NB4 (cell line): ENCODE measurements at regions not wholly inside any gene's neighbourhood (a gene's known extent, or its start where the extent isn't known, plus 50 kb on each side); places are given as distances from the start of the nearest gene placed in this dataset.

Experiments used
- MYC ChIP-seq: IDR thresholded peaks from 2 replicates; pipeline ENCODE4 v1.6.1; 2011; ENCODE audit warnings: low read depth, low read length
- POLR2A ChIP-seq: IDR thresholded peaks from 2 replicates; pipeline ENCODE4 v1.6.1; 2011; ENCODE audit warnings: mild to moderate bottlenecking; ENCODE audit not compliant: insufficient read length; ENCODE audit errors: extremely low read depth
- TF ChIP-seq, protein P1 (sequence below): IDR thresholded peaks from one replicate; pipeline ENCODE4 v1.5.1; 2012; ENCODE audit warnings: low read depth, low read length

DNA sequence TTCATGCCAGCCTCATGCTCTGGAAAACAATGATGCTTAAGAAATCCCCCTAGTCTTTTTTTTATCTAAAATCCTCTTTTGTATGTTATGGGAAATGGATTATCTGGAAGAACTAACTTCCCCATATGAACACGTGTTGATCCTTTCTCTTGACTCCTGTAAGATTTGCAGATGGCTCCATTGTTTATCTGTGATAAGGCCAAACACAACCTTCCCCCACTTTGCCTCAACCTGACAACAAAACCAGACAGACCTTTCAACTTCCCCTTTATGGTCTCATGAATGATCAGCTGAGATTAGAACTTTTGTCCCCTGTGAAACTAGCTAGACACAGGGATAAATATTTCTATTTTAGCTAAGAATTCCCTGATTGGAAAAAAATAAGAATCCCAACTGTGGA is 828.0 kb upstream of the CDH2 start:
- TF ChIP-seq, protein P1, sequence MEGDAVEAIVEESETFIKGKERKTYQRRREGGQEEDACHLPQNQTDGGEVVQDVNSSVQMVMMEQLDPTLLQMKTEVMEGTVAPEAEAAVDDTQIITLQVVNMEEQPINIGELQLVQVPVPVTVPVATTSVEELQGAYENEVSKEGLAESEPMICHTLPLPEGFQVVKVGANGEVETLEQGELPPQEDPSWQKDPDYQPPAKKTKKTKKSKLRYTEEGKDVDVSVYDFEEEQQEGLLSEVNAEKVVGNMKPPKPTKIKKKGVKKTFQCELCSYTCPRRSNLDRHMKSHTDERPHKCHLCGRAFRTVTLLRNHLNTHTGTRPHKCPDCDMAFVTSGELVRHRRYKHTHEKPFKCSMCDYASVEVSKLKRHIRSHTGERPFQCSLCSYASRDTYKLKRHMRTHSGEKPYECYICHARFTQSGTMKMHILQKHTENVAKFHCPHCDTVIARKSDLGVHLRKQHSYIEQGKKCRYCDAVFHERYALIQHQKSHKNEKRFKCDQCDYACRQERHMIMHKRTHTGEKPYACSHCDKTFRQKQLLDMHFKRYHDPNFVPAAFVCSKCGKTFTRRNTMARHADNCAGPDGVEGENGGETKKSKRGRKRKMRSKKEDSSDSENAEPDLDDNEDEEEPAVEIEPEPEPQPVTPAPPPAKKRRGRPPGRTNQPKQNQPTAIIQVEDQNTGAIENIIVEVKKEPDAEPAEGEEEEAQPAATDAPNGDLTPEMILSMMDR: no peak
- TF ChIP-seq POLR2A: no peak
- TF ChIP-seq MYC: no peak
